ENCODE measurements at regions not wholly inside any gene's neighbourhood (a gene's known extent, or its start where the extent isn't known, plus 50 kb on each side); places are given as distances from the start of the nearest gene placed in this dataset.
"Not testable (repeated sequence)": the region's sequence is repeated elsewhere in the genome, so short reads cannot be mapped to it uniquely, and the experiment has no call there.

DNA sequence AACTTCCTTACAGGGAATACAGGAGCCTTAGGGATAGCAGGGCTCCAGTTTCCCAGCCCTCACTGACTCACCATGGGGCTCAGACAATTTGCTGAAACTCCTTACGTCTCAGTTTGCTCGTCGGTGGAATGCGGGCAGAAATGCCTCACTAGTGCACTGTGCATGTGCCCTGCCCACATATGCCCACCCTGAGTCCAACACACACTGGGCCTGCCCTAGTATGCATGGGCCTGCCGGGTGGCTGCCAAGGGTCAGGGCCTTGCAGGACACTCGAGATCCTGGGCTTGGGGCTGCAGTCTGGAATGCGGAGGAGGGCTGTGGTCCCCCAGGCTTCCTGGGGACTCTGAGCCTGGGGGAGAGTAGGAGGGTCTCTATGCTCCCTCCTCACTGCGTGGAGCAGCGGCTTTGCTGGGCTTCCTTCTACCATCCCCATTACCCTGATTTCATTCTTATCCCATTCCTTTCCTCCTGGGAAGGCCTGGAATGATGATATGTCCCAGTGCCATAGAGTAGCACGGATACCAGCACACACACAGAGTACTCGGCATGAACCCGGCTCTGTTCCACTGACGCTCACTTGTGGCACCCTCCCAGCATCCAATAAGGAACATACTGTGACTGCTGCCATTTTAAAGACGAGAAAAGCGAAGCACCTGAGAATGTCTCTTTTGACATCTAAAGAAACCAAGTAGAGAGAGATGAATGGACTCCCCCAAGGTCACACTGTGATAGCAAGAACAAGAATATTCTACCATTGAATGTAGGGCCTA is 124.2 kb downstream of the ASB7 start:
- FAIRE-seq (no peak), DNase-seq (ENCODE audit: insufficient read length, low spot score) (no peak)
- TF ChIP-seq POLR2A (IDR thresholded peaks at IDR 0.05; ENCODE audit: low read depth, low read length), result no peak

DNA sequence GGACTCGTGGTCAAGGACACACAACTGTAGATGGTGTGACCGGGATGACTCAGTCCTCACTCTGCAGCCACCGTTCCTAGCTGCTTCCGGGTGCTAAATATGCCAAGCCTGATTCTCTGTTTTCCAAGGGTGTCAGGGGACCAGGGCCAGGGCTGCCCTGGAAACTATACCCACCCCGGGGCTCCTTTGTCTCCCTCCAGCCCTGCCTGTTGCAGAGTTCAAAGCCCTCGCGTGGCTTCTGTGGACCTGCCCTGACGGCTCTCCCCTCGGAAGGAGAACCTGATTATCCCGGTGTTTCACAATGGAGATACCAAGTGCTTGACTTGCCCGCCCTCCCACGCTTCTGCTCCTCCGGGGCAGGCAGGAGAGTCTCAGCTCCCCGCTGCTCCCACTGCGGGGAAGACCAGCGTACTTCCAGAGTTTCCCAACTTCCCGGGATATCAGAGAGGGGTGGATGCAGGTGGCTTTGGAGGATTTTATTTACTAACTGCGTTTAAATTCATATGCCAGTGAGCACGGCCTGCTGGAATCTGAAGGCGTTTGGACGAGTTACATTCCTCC is 125.0 kb downstream of the ASB7 start:
- no peak for TF ChIP-seq POLR2A (IDR thresholded peaks at IDR 0.05; ENCODE audit: low read depth, low read length)
- FAIRE-seq (no peak), DNase-seq (ENCODE audit: insufficient read length, low spot score) (no peak)

DNA sequence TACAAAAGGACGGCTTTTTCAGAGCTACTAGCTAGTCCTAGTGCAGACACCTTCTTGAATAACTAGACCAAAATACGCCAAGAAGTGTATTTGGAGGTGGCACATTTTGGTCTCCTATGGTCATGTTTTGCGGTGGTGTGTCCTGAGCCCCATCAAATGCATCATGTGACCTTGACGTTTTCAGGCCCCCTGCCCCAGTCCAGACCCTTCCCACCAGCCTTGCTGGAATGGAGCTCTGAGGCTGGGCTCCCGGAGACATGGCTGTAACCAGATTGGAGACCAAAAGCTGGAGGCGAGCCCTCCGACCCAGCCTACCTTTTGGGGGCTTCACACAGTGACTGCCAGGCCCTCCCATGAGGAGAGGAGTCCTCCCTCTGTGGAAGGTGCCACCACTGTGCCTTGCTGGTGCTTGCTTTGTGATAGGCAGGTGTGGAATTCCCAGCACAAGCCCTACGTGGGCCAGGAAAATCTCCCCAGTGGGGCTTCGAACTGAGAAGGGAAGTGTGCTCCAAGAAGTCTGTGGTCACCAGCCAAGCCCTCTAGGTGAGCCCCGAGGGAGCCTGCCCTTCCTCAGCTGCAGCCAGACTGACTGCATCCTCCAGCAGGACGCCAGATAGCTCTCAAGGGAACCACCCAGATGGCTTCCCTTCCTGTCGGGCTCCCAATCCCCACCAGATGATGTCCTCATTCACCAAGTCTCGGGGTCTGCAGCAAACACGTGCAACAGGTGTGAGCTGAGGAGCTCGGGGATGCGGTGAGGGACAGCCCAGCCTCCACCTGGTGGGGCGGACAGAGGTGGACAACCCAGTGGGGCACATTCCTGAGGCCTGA is 126.2 kb downstream of the ASB7 start:
- DNase-seq (ENCODE audit: insufficient read length, low spot score) (no peak), FAIRE-seq (no peak)
- TF ChIP-seq POLR2A (IDR thresholded peaks at IDR 0.05; ENCODE audit: low read depth, low read length), result no peak

DNA sequence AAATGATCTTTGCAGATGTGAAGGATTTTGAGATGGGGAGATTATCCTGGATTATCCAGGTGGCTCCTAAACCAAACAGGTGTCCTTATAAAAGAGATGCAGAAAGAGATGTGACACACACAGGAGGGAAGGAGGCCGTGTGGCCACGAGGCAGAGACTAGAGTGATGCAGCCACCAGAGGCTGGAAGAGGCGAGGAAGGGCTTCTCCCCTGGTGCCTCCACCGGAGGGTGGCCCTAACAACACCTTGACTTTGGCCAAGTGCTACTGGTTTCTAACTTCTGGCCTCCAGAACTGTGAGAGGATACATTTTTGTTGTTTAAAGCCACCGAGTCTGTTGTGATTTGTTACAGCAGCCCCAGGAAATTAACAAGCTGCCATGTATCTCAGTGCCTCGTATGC is 127.1 kb downstream of the ASB7 start:
- DNase-seq (ENCODE audit: insufficient read length, low spot score) (no peak), FAIRE-seq (no peak)
- TF ChIP-seq POLR2A (IDR thresholded peaks at IDR 0.05; ENCODE audit: low read depth, low read length), result no peak

DNA sequence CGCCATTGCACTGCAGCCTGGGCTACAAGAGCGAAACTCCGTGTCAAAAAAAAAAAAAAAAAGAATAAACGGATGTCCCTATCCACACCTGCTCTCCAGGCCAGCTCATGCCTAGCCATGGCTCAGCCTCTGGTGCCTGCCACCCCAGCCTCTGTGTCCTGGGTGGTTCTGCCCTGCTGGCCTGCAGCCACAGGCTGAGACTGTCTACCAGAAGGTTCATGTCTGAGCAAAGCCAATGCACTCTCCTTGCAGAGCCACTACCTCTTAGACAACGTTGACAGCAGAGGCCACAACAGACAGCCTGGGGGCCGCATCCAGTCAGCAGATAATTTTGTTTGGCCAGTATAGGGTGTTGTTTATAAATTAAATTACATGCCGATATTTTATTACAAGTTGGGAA is 127.7 kb downstream of the ASB7 start:
- DNase-seq (ENCODE audit: insufficient read length, low spot score), result no peak
- no peak for TF ChIP-seq POLR2A (IDR thresholded peaks at IDR 0.05; ENCODE audit: low read depth, low read length)
- FAIRE-seq, result no peak

DNA sequence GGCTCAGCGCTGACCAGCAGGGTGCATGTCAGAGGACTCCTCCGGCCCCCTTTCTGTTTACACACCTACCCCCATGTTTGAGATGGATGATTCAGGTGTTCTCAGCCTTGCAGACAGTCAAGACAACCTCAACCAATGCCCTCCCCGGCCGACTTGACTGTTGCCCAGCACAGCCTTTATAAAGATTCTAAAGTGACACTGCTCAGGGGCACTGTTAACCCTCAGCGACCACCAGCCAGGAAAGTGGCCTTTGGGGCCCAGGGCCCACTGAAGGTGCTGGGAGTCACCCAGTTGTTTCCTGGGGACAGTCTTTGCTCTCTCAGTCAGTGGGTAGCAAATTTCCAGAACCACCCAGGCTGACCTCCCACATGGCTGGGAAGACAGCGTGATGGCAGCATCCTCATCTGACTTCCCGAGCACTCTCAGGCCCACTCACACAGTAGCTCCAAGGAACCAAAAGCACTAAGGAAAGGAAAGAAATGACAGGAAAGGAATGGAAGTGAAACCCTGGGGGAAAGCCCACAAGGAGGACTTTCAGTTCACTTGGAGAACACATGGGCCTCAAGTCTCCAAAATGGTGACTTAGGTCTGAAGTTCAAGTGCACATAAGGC is 128.4 kb downstream of the ASB7 start:
- no peak for TF ChIP-seq POLR2A (IDR thresholded peaks at IDR 0.05; ENCODE audit: low read depth, low read length)
- no peak for DNase-seq (ENCODE audit: insufficient read length, low spot score)
- no peak for FAIRE-seq

DNA sequence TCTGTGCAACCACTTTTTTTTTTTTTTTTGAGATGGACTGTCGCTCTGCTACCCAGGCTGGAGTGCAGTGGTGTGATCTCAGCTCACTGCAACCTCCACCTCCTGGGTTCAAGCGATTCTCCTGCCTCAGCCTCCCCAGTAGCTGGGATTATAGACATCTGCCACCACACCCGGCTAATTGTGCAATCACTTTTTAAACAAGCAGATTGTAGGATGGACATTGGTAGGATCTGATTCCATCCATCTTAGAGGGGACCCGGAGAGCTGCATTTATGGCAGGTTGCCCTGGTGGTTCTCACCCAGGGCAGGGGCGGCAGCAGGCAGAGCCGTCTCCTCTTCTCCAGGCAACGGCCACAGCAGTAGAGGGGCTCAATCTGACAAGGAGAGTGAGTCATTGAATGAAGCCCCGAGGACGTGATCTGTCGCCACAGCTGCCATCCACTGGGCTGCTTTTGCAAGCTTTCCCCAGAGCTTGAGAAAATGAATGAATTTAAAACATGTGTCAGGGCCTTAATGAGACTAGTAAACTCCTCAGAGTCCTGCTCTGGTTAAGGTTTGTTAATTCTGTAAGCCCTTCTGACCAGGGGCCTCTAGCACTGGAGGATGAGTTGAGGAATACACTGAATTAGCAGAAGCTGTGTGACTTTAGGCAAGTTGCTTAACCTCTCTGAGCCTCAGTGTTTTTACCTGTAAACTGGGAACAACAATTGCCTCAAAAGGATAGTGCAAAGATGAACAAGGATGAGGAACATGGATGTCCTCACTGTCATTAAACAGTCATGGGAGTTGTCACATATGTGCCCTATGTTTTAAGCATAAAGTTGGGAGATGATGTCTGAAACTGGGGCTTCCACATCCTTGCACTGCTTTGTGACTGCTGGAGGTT is 129.1 kb downstream of the ASB7 start:
- DNase-seq (ENCODE audit: insufficient read length, low spot score) (no peak), FAIRE-seq (no peak)
- TF ChIP-seq POLR2A (IDR thresholded peaks at IDR 0.05; ENCODE audit: low read depth, low read length), result no peak

DNA sequence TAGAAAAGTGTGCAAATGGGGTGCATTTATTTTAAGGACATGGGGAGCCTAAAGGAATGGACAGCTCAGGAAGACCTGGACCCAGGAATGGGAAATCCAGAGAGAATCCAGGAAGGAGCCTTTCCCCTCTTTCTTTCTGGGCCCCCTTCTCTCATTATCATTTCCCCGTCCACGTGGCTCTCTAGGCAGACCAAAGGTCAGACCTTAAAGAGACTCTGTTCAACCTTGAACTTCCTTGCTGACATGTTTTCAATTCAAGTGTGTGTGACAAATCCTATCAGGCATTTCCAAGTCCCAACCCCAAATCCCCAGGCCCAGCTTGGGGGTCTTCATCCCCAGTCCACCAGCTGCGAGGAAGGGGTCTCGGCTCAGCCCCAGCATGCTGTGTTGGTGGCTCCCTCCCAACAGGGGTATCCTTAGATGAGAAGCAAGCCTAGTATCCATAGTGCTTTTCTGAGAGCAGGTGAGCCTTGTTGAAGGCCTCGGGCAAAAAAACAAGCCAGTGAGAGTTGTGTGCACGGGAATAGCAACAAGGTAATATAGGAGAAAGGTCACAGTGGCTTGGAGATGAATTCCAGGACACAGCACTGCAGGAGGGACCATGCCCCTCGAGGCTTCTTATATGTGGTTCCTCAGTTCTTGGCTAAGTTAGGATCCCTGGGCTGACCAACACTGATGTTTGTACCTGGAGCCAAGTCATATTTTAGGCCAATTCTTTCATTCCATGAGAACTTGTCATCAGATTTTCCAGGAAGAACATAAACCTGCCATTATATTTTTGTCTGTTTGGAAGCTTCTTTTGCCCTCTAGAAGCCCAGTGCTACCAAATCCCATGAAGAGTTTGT is 130.0 kb downstream of the ASB7 start:
- no peak for DNase-seq (ENCODE audit: insufficient read length, low spot score)
- no peak for FAIRE-seq
- TF ChIP-seq POLR2A (IDR thresholded peaks at IDR 0.05; ENCODE audit: low read depth, low read length), result no peak

DNA sequence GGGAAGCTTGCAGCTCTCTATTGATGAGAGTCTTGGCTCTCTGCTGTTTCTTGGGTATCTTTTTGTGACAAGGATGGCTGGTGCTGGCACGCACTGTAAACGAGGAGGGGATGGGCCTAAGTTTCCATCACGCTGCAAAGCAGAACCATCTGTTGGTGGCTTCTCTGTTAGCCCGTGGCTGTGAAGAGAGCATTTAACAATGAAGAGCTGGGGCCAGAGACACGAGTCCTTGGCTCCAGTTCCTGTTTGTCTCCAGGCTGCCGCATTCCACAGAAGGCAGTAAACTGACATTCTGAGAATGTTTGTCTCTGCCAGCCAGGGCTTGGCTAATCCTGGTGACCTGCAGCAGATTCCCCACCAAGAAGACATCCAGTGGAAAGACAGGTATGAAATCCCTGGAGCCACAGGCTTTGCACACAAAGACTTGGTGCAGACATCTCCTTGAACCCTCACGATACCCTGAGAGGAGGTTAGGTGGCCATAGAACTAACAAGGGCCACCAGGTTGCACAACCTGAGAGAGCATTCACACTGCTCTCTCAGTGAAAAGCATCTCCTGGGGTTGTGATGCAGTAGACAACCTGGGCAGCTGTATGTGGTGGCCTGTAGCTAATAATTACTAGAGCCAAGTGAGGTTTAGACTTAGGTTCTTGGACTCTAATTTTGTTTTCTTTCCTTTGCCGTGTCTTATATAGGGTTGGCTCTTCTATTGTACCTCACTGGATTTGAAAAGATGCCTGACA is 130.9 kb downstream of the ASB7 start:
- DNase-seq (ENCODE audit: insufficient read length, low spot score), result no peak
- TF ChIP-seq POLR2A (IDR thresholded peaks at IDR 0.05; ENCODE audit: low read depth, low read length), result no peak
- FAIRE-seq, result no peak

DNA sequence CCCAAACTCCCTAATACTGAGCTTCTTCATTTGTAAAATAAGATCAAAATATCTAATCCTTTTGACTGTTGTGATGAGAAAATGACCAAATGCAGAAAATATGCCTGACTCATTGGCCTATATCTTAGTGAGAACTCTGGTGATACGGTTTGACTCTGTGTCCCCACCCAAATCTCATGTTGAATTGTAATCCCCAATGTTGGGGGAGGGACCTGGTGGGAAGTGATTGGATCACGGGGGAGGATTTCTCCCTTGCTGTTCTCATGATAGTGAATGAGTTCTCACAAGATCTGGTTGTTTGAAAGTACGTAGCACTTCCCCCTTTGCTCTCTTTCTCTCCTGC is 131.4 kb downstream of the ASB7 start:
- not testable (repeated sequence) for DNase-seq (ENCODE audit: insufficient read length, low spot score); FAIRE-seq

DNA sequence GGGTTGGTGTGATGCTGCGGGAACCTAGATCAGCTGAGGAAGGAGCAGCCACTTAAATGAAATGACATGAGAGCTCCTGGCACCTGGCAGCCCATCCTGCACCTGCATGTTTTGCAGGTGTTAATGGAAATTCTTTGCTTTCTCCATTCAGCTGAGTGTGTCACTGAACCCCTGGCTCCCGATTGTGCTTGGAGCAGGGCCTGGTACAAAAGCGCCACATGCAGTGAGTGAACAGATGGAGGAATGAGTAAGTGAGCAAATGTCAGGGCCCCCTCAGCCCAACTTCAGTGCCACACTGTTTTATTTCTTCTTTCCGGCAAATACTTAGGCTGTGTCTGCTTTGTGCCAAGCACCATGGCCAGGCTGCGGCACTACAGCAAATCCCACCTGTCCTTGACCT is 132.2 kb downstream of the ASB7 start:
- DNase-seq (ENCODE audit: insufficient read length, low spot score) (no peak), FAIRE-seq (no peak)
- no peak for TF ChIP-seq POLR2A (IDR thresholded peaks at IDR 0.05; ENCODE audit: low read depth, low read length)
